PC-3 (cell line): ENCODE measurements at regions not wholly inside any gene's neighbourhood (a gene's known extent, or its start where the extent isn't known, plus 50 kb on each side); places are given as distances from the start of the nearest gene placed in this dataset.

Source experiments
- EZH2 ChIP-seq: fragments of 300-600 bp; sonication (generic); IDR thresholded peaks from one replicate; pipeline ENCODE4 v1.6.1; 2017; ENCODE audit warnings: antibody characterized with exemption, mild to moderate bottlenecking, low read length; ENCODE audit not compliant: unreplicated experiment
- TF ChIP-seq, protein P1 (sequence below): fragments of 300-600 bp; sonication (generic); conservative IDR thresholded peaks from 2 replicates; pipeline ENCODE4 v1.5.1; 2017; ENCODE audit warnings: antibody characterized with exemption, low read depth, mild to moderate bottlenecking, low read length

DNA sequence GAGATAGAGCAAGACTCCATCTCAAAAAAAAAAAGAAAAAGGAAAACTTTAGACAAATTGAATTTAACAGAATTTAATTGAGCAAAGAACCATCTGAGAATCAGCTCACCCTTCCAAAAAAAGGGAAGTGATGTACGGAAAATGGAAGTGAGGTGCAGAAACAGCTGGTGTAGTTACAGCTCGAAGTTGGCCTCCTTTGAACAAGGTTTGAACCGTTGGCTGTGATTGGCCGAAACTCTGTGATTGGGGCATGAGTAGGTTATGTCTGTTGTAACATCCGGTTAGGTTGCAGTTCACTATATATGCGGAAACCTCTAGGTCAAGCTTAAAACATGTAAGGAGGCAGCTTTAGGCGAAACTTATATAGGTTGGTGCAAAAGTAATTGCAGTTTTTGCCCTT is 97.9 kb upstream of the KIF26B start:
- TF ChIP-seq, protein P1, sequence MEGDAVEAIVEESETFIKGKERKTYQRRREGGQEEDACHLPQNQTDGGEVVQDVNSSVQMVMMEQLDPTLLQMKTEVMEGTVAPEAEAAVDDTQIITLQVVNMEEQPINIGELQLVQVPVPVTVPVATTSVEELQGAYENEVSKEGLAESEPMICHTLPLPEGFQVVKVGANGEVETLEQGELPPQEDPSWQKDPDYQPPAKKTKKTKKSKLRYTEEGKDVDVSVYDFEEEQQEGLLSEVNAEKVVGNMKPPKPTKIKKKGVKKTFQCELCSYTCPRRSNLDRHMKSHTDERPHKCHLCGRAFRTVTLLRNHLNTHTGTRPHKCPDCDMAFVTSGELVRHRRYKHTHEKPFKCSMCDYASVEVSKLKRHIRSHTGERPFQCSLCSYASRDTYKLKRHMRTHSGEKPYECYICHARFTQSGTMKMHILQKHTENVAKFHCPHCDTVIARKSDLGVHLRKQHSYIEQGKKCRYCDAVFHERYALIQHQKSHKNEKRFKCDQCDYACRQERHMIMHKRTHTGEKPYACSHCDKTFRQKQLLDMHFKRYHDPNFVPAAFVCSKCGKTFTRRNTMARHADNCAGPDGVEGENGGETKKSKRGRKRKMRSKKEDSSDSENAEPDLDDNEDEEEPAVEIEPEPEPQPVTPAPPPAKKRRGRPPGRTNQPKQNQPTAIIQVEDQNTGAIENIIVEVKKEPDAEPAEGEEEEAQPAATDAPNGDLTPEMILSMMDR: no peak
- no peak for TF ChIP-seq EZH2
